ENCODE measurements at regions not wholly inside any gene's neighbourhood (a gene's known extent, or its start where the extent isn't known, plus 50 kb on each side); places are given as distances from the start of the nearest gene placed in this dataset.

GRCh38 chr1:222920169-222920568 is 105.3 kb downstream of the DISP1 start:
- no peaks in the 10 kb centered on the region for H3K4me1 Mint-ChIP-seq (ENCODE audit: low read depth)
- no peak overlapping the region for H3K27ac Mint-ChIP-seq
- peaks cover 5% of the 10 kb centered on the region for H3K9me3 Mint-ChIP-seq
- H3K36me3 Mint-ChIP-seq (ENCODE audit: low read depth), result no peaks in the 10 kb centered on the region
- DNase-seq (ENCODE audit: low spot score), result no peak
- no peaks in the 10 kb centered on the region for H3K27me3 Mint-ChIP-seq (ENCODE audit: low read depth)
- no peak overlapping the region for H3K4me3 Mint-ChIP-seq

- no peaks in the 10 kb centered on the region for H3K4me1 Mint-ChIP-seq (ENCODE audit: low read depth)
- peaks cover 5% of the 10 kb centered on the region for H3K9me3 Mint-ChIP-seq
- no peak overlapping the region for H3K4me3 Mint-ChIP-seq
- H3K27ac Mint-ChIP-seq, result no peak overlapping the region
- H3K27me3 Mint-ChIP-seq (ENCODE audit: low read depth), result no peaks in the 10 kb centered on the region
- no peak for DNase-seq (ENCODE audit: low spot score)
- H3K36me3 Mint-ChIP-seq (ENCODE audit: low read depth), result no peaks in the 10 kb centered on the region
Observed at GRCh38 chr1:222921945-222922344, 107.1 kb downstream of the DISP1 start.

GRCh38 chr1:222923506-222923905 is 108.7 kb downstream of the DISP1 start:
- no peaks in the 10 kb centered on the region for H3K36me3 Mint-ChIP-seq (ENCODE audit: low read depth)

GRCh38 chr1:222924136-222924706 is 109.4 kb downstream of the DISP1 start:
- H3K9me3 Mint-ChIP-seq, result no peaks in the 10 kb centered on the region
- H3K4me1 Mint-ChIP-seq (ENCODE audit: low read depth), result no peaks in the 10 kb centered on the region

More at GRCh38 chr1:222923506-222923905, 108.7 kb downstream of the DISP1 start:
- no peaks in the 10 kb centered on the region for H3K4me1 Mint-ChIP-seq (ENCODE audit: low read depth)
- H3K27ac Mint-ChIP-seq, result no peak overlapping the region
- H3K4me3 Mint-ChIP-seq, result no peak overlapping the region
- H3K9me3 Mint-ChIP-seq, result no peaks in the 10 kb centered on the region
- DNase-seq (ENCODE audit: low spot score), result no peak
- H3K27me3 Mint-ChIP-seq (ENCODE audit: low read depth), result no peaks in the 10 kb centered on the region

GRCh38 chr1:222926566-222926965 is 111.7 kb downstream of the DISP1 start:
- no peaks in the 10 kb centered on the region for H3K36me3 Mint-ChIP-seq (ENCODE audit: low read depth)
- no peak overlapping the region for H3K27ac Mint-ChIP-seq
- H3K9me3 Mint-ChIP-seq, result no peaks in the 10 kb centered on the region
- no peak for DNase-seq (ENCODE audit: low spot score)
- no peaks in the 10 kb centered on the region for H3K4me1 Mint-ChIP-seq (ENCODE audit: low read depth)
- no peaks in the 10 kb centered on the region for H3K27me3 Mint-ChIP-seq (ENCODE audit: low read depth)
- H3K4me3 Mint-ChIP-seq, result no peak overlapping the region

More at GRCh38 chr1:222924136-222924706, 109.4 kb downstream of the DISP1 start:
- no peak overlapping the region for H3K4me3 Mint-ChIP-seq
- no peak for DNase-seq (ENCODE audit: low spot score)
- no peak overlapping the region for H3K27ac Mint-ChIP-seq
- no peaks in the 10 kb centered on the region for H3K27me3 Mint-ChIP-seq (ENCODE audit: low read depth)
- H3K36me3 Mint-ChIP-seq (ENCODE audit: low read depth), result no peaks in the 10 kb centered on the region

- Mint-ChIP-seq H3K27ac (no peak overlapping the region), H3K4me1 (ENCODE audit: low read depth) (no peaks in the 10 kb centered on the region), H3K27me3 (ENCODE audit: low read depth) (no peaks in the 10 kb centered on the region), H3K9me3 (no peaks in the 10 kb centered on the region), H3K4me3 (no peak overlapping the region), H3K36me3 (ENCODE audit: low read depth) (no peaks in the 10 kb centered on the region)
- no peak for DNase-seq (ENCODE audit: low spot score)
Observed at GRCh38 chr1:222927031-222927430, 112.2 kb downstream of the DISP1 start.

GRCh38 chr1:222928212-222928611 is 113.4 kb downstream of the DISP1 start:
- no peak overlapping the region for H3K4me3 Mint-ChIP-seq
- no peaks in the 10 kb centered on the region for H3K36me3 Mint-ChIP-seq (ENCODE audit: low read depth)
- H3K27me3 Mint-ChIP-seq (ENCODE audit: low read depth), result no peaks in the 10 kb centered on the region
- no peaks in the 10 kb centered on the region for H3K9me3 Mint-ChIP-seq
- H3K4me1 Mint-ChIP-seq (ENCODE audit: low read depth), result no peaks in the 10 kb centered on the region
- no peak overlapping the region for H3K27ac Mint-ChIP-seq
- no peak for DNase-seq (ENCODE audit: low spot score)

- H3K36me3 Mint-ChIP-seq (ENCODE audit: low read depth), result no peaks in the 10 kb centered on the region
- no peak for DNase-seq (ENCODE audit: low spot score)
- H3K4me3 Mint-ChIP-seq, result no peak overlapping the region
Observed at GRCh38 chr1:222930070-222930469, 115.2 kb downstream of the DISP1 start.

GRCh38 chr1:222931023-222931422 is 116.2 kb downstream of the DISP1 start:
- DNase-seq (ENCODE audit: low spot score), result no peak
- H3K4me3 Mint-ChIP-seq, result no peak overlapping the region
- H3K36me3 Mint-ChIP-seq (ENCODE audit: low read depth), result no peaks in the 10 kb centered on the region
- no peaks in the 10 kb centered on the region for H3K27me3 Mint-ChIP-seq (ENCODE audit: low read depth)
- H3K9me3 Mint-ChIP-seq, result no peaks in the 10 kb centered on the region
- H3K27ac Mint-ChIP-seq, result no peak overlapping the region
- H3K4me1 Mint-ChIP-seq (ENCODE audit: low read depth), result no peaks in the 10 kb centered on the region

More at GRCh38 chr1:222930070-222930469, 115.2 kb downstream of the DISP1 start:
- Mint-ChIP-seq H3K27me3 (ENCODE audit: low read depth) (no peaks in the 10 kb centered on the region), H3K27ac (no peak overlapping the region), H3K4me1 (ENCODE audit: low read depth) (no peaks in the 10 kb centered on the region), H3K9me3 (no peaks in the 10 kb centered on the region)

GRCh38 chr1:222933273-222933672 is 118.4 kb downstream of the DISP1 start:
- no peak overlapping the region for H3K27ac Mint-ChIP-seq

GRCh38 chr1:222935239-222935900 is 120.5 kb downstream of the DISP1 start:
- Mint-ChIP-seq H3K4me1 (ENCODE audit: low read depth) (no peaks in the 10 kb centered on the region), H3K36me3 (ENCODE audit: low read depth) (no peaks in the 10 kb centered on the region), H3K27ac (no peak overlapping the region), H3K4me3 (no peak overlapping the region), H3K27me3 (ENCODE audit: low read depth) (no peaks in the 10 kb centered on the region), H3K9me3 (no peaks in the 10 kb centered on the region)
- no peak for DNase-seq (ENCODE audit: low spot score)

More at GRCh38 chr1:222933273-222933672, 118.4 kb downstream of the DISP1 start:
- no peaks in the 10 kb centered on the region for H3K27me3 Mint-ChIP-seq (ENCODE audit: low read depth)
- H3K36me3 Mint-ChIP-seq (ENCODE audit: low read depth), result no peaks in the 10 kb centered on the region
- no peak overlapping the region for H3K4me3 Mint-ChIP-seq
- H3K4me1 Mint-ChIP-seq (ENCODE audit: low read depth), result no peaks in the 10 kb centered on the region
- no peak for DNase-seq (ENCODE audit: low spot score)
- H3K9me3 Mint-ChIP-seq, result no peaks in the 10 kb centered on the region

GRCh38 chr1:222936042-222936441 is 121.2 kb downstream of the DISP1 start:
- Mint-ChIP-seq H3K27ac (no peak overlapping the region), H3K36me3 (ENCODE audit: low read depth) (no peaks in the 10 kb centered on the region), H3K9me3 (no peaks in the 10 kb centered on the region), H3K27me3 (ENCODE audit: low read depth) (no peaks in the 10 kb centered on the region), H3K4me1 (ENCODE audit: low read depth) (no peaks in the 10 kb centered on the region), H3K4me3 (no peak overlapping the region)
- no peak for DNase-seq (ENCODE audit: low spot score)

- Mint-ChIP-seq H3K36me3 (ENCODE audit: low read depth) (no peaks in the 10 kb centered on the region), H3K4me3 (no peak overlapping the region), H3K4me1 (ENCODE audit: low read depth) (no peaks in the 10 kb centered on the region), H3K27me3 (ENCODE audit: low read depth) (no peaks in the 10 kb centered on the region), H3K9me3 (no peaks in the 10 kb centered on the region), H3K27ac (no peak overlapping the region)
- no peak for DNase-seq (ENCODE audit: low spot score)
Observed at GRCh38 chr1:222938986-222939385, 124.1 kb downstream of the DISP1 start.

GRCh38 chr1:222940095-222940494 is 125.3 kb downstream of the DISP1 start:
- Mint-ChIP-seq H3K27ac (no peak overlapping the region), H3K4me3 (no peak overlapping the region), H3K9me3 (no peaks in the 10 kb centered on the region), H3K36me3 (ENCODE audit: low read depth) (no peaks in the 10 kb centered on the region), H3K4me1 (ENCODE audit: low read depth) (no peaks in the 10 kb centered on the region), H3K27me3 (ENCODE audit: low read depth) (no peaks in the 10 kb centered on the region)
- no peak for DNase-seq (ENCODE audit: low spot score)

- Mint-ChIP-seq H3K36me3 (ENCODE audit: low read depth) (no peaks in the 10 kb centered on the region), H3K4me1 (ENCODE audit: low read depth) (no peaks in the 10 kb centered on the region), H3K9me3 (no peaks in the 10 kb centered on the region), H3K27me3 (ENCODE audit: low read depth) (no peaks in the 10 kb centered on the region), H3K27ac (no peak overlapping the region), H3K4me3 (no peak overlapping the region)
- DNase-seq (ENCODE audit: low spot score), result no peak
Observed at GRCh38 chr1:222940906-222941305, 126.1 kb downstream of the DISP1 start.
